ENCODE measurements at regions not wholly inside any gene's neighbourhood (a gene's known extent, or its start where the extent isn't known, plus 50 kb on each side); places are given as distances from the start of the nearest gene placed in this dataset.

GRCh38 chr6:169891846-169892245 is 140.4 kb downstream of the ERMARD start:
- intact Hi-C loops (cut with DNase I; ENCODE audit: low total_unique reads) = no loop called here
- Histone ChIP-seq H3K9me3 (no peaks in the 10 kb centered on the region), H3K27me3 (no peaks in the 10 kb centered on the region), H3K4me1 (peaks cover 4% of the 10 kb centered on the region), H3K4me3 (no peak overlapping the region), H3K27ac (no peak overlapping the region), H3K36me3 (ENCODE audit: low read depth, missing control alignments) (no peaks in the 10 kb centered on the region)
- TF ChIP-seq POLR2A (IDR thresholded peaks at IDR 0.05) (no peak), CTCF (IDR thresholded peaks at IDR 0.05) (no peak)
- WGBS, 2 donors = 70 to 79% methylated on average over 2 to 11 of the region's 11 CpGs
- DNase-seq = no peak

GRCh38 chr6:169891421-169891820 is 140.0 kb downstream of the ERMARD start:
- H3K4me1 ChIP-seq = peaks cover 4% of the 10 kb centered on the region
- DNase-seq = no peak
- H3K27me3 ChIP-seq = no peaks in the 10 kb centered on the region
- intact Hi-C loops (cut with DNase I; ENCODE audit: low total_unique reads) = no loop called here
- no peak overlapping the region for H3K27ac ChIP-seq
- H3K4me3 ChIP-seq = no peak overlapping the region
- H3K36me3 ChIP-seq (ENCODE audit: low read depth, missing control alignments) = no peaks in the 10 kb centered on the region
- 68 to 92% methylated on average over 7 to 8 of the region's 8 CpGs for WGBS, 2 donors
- H3K9me3 ChIP-seq = no peaks in the 10 kb centered on the region
- no peak for TF ChIP-seq POLR2A (IDR thresholded peaks at IDR 0.05)
- TF ChIP-seq CTCF (IDR thresholded peaks at IDR 0.05) = no peak

GRCh38 chr6:169890901-169891300 is 139.5 kb downstream of the ERMARD start:
- intact Hi-C loops (cut with DNase I; ENCODE audit: low total_unique reads) = no loop called here
- H3K36me3 ChIP-seq (ENCODE audit: low read depth, missing control alignments) = no peaks in the 10 kb centered on the region
- H3K9me3 ChIP-seq = no peaks in the 10 kb centered on the region
- WGBS, 2 donors = 73 to 79% methylated on average over 7 of the region's 7 CpGs
- no peak overlapping the region for H3K27ac ChIP-seq
- DNase-seq = no peak
- TF ChIP-seq POLR2A (IDR thresholded peaks at IDR 0.05) (no peak), CTCF (IDR thresholded peaks at IDR 0.05) (no peak)
- H3K27me3 ChIP-seq = no peaks in the 10 kb centered on the region
- no peak overlapping the region for H3K4me3 ChIP-seq
- H3K4me1 ChIP-seq = peaks cover 4% of the 10 kb centered on the region

GRCh38 chr6:169890049-169890448 is 138.6 kb downstream of the ERMARD start:
- Histone ChIP-seq H3K36me3 (ENCODE audit: low read depth, missing control alignments) (no peaks in the 10 kb centered on the region), H3K27ac (no peak overlapping the region), H3K9me3 (no peaks in the 10 kb centered on the region), H3K4me1 (peaks cover 4% of the 10 kb centered on the region), H3K27me3 (no peaks in the 10 kb centered on the region), H3K4me3 (no peak overlapping the region)
- TF ChIP-seq CTCF (IDR thresholded peaks at IDR 0.05) (no peak), POLR2A (IDR thresholded peaks at IDR 0.05) (no peak)
- intact Hi-C loops (cut with DNase I; ENCODE audit: low total_unique reads) = no loop called here
- no peak for DNase-seq
- WGBS, 2 donors = 59 to 63% methylated on average over 10 of the region's 12 CpGs

- Histone ChIP-seq H3K36me3 (ENCODE audit: low read depth, missing control alignments) (no peaks in the 10 kb centered on the region), H3K27ac (no peak overlapping the region), H3K4me1 (peaks cover 4% of the 10 kb centered on the region), H3K9me3 (no peaks in the 10 kb centered on the region), H3K27me3 (no peaks in the 10 kb centered on the region), H3K4me3 (no peak overlapping the region)
- intact Hi-C loops (cut with DNase I; ENCODE audit: low total_unique reads) = no loop called here
- 96% methylated on average over 14 of the region's 14 CpGs for WGBS, 2 donors
- DNase-seq = no peak
- no peak for TF ChIP-seq CTCF (IDR thresholded peaks at IDR 0.05)
- TF ChIP-seq POLR2A (IDR thresholded peaks at IDR 0.05) = no peak
Measured at GRCh38 chr6:169887529-169888140, 136.2 kb downstream of the ERMARD start.

Data from testis (tissue), 2 donors.